GM18867 (cell line): ENCODE measurements at regions not wholly inside any gene's neighbourhood (a gene's known extent, or its start where the extent isn't known, plus 50 kb on each side); places are given as distances from the start of the nearest gene placed in this dataset.
"Not testable (repeated sequence)": the region's sequence is repeated elsewhere in the genome, so short reads cannot be mapped to it uniquely, and the experiment has no call there.

Source experiments
- ATAC-seq: cut with Tn5 transposase; IDR thresholded peaks from one replicate; pipeline ENCODE4 v1.9.1; 2021; ENCODE audit warnings: mild to moderate bottlenecking, moderate library complexity; ENCODE audit not compliant: unreplicated experiment

DNA sequence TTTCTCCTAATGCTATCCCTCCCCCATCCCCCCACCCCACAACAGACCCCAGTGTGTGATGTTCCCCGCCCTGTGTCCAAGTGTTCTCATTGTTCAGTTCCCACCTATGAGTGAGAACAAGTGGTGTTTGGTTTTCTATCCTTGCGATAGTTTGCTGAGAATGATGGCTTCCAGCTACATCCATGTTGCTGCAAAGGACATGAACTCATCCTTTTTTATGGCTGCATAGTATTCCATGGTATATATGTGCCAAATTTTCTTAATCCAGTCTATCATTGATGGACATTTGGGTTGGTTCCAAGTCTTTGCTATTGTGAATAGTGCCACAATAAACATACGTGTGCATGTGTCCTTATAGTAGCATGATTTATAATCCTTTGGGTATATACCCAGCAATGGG lies 83.6 kb upstream of the CALCR start:
- not testable (repeated sequence) for ATAC-seq

DNA sequence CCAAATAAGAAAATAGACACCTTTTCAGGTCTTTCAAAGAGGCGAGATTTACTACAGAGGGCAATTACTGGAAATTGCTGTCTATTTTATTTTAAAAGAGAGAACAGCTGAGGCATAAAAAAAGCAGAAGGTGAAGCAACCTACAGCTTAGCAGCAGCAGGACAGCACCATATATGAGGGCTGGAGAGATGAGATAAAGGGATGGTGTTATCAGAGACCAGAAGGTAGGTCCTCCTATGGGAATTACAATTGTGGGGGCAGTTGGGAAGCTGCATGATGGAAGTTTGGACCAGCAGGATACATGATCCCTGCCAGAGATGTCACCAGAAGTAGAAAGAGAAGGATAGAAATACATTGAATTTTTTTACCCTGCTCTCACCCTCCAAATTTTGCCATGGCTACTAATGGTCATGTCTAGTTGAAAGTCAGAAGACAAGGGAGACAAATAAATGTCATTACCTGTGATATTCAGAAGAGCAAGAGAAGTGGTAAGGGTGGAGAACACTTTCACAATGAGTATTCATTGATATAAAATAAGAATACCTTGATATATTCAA lies 77.2 kb upstream of the CALCR start:
- no peak for ATAC-seq

DNA sequence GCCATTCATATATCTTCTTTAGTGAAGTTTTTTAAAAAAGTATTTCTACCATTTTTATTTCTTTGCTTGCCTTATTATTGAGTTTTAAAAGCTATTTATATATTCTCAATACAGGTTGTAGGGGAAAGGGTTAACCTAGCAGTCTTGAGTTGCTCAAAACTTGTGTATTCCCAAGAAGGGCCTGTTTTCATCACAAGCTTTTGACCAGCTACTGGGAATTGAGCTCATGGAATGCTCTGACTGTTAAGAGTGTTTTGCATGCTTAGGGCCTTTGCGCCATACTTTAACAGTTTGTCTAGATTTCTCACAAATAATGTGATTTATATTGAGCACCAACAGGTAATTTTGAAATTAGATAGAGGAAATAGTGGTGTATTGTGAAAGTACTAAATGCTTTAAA lies 72.0 kb upstream of the CALCR start:
- ATAC-seq, result no peak

GRCh38 chr7:93636276-93636675 lies 61.8 kb upstream of the CALCR start:
- ATAC-seq, result no peak

GRCh38 chr7:93632371-93632770 lies 57.8 kb upstream of the CALCR start:
- ATAC-seq, result no peak

- no peak for ATAC-seq
Measured at GRCh38 chr7:93629291-93629801, 54.8 kb upstream of the CALCR start.

- ATAC-seq, result no peak
Measured at GRCh38 chr7:93626869-93627268, 52.3 kb upstream of the CALCR start.
